IPS DF 4.7 (cell line): ENCODE measurements at regions not wholly inside any gene's neighbourhood (a gene's known extent, or its start where the extent isn't known, plus 50 kb on each side); places are given as distances from the start of the nearest gene placed in this dataset.
"Not testable (repeated sequence)": the region's sequence is repeated elsewhere in the genome, so short reads cannot be mapped to it uniquely, and the experiment has no call there.

Experiments used
- DNase-seq: peaks from one replicate; pipeline ENCODE4 v3.0.0-alpha.2; 2013; ENCODE audit warnings: low spot score; ENCODE audit errors: extremely low read depth

DNA sequence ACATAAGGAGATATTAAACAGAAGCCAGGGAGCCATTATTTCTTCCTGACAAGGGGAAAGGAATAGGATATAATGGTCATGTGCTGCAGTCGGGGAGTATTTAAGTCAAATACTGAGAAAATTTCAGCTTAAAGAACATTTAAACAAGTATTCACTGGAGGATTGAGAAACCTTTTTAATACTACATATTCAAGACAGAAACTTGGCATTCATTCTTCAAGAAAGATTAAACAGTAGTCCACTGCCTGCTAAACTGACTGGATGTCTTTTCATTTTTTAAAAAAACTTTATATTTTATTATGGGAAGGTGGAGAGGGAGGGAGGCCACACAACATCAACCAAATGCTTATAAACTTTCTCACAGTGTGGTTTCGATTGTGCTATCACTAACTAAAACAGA, 107.4 kb upstream of the CBLB start:
- no peak for DNase-seq

GRCh38 chr3:105979961-105980360, 111.1 kb upstream of the CBLB start:
- DNase-seq: no peak

DNA sequence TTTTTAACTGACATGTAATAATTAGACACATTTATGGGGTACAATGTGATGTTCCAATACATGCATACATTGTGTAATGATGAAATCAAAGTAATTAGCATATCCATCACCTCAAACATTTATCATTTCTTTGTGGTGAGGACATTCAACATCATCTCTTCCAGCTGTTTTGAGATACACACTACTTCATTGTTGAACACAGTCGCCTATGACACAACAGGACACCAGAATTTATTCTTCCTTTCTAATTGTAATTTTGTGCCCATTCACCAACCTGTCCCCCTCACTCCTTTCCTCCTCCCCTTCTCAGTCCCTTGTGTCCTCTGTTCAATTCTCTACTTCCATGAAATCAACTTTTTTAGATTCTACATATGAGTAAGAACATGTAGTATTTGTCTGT, 113.4 kb upstream of the CBLB start:
- no peak for DNase-seq

GRCh38 chr3:105984837-105985236, 116.0 kb upstream of the CBLB start:
- DNase-seq: no peak

DNA sequence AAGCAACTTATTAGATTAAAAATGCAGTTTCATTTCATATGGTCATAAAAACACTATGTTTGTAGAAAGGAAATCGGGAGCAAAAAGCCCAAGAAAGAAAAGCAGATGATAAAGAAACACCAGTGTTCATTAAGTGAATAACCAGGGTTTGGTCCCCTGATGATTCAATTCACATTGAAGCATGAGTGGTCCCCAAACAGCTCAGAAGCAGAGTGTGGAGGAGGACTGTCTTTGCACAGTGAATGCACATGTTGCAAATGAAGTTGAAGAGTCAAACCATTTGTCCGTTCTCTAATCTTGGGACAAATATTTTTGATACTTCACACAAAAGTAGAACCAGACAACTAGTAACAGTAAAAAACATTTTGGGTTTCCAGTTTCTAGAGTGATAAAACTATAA, 117.5 kb upstream of the CBLB start:
- not testable (repeated sequence) for DNase-seq

DNA sequence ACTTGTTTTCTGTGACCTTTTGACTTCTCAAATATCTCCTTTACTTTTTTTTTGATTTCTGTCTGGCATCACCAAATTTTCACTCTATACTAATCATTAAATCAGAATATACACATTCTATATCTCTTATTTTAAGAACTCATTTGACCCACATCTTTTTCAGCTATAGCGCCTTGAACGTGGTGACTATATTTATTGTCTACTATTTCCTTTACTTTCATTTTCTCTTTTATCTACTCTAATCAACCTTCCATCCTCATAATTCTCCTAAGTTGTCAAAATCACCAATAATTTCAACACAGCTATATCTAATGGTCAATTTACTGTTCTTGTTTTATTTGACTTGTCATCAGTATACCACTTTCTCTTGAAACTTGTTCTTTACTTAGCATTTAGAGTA, 119.0 kb upstream of the CBLB start:
- DNase-seq: no peak

- no peak for DNase-seq
Measured at GRCh38 chr3:105988540-105989212, 119.9 kb upstream of the CBLB start.

GRCh38 chr3:105996781-105997180, 128.0 kb upstream of the CBLB start:
- DNase-seq: no peak

GRCh38 chr3:105997466-105997799, 128.6 kb upstream of the CBLB start:
- no peak for DNase-seq

GRCh38 chr3:105997800-105998526, 129.2 kb upstream of the CBLB start:
- no peak for DNase-seq

DNA sequence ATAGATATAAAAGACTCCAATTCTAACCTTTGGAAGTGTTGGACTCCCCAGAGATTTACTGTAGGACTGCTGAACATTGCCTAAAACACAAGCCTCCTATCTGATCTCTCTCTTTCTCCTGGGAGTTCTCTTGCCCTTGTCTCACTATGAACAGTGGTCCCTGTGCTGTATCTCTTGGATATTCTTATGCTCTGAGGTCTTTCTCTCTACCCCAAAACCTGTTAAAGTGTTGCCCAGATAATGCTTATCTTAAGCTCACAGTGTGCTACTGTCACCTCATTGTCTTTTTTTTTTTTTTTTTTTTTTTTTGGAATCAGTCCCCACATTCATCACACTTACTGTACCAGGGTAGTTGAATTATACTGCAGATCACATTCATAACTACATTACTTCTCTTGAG, 131.0 kb upstream of the CBLB start:
- DNase-seq: no peak

DNA sequence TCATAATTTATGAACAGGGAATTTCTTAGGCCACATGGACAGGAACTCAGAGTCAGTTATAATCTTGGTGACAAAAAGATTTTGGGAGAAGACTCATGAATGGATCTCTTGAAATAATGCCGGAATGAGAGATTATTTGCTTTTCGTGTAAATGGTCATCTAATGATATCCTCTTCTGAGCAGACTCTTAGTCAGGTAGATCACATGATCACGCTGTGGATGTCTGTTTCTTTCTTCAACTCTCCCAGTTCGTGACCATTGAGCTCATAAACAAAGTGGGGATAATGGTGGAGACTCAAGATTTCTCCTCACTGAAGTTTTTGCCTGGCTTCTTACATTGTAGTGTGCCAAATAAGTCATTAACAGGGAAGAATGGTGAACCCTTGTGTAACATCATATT, 133.1 kb upstream of the CBLB start:
- no peak for DNase-seq

DNA sequence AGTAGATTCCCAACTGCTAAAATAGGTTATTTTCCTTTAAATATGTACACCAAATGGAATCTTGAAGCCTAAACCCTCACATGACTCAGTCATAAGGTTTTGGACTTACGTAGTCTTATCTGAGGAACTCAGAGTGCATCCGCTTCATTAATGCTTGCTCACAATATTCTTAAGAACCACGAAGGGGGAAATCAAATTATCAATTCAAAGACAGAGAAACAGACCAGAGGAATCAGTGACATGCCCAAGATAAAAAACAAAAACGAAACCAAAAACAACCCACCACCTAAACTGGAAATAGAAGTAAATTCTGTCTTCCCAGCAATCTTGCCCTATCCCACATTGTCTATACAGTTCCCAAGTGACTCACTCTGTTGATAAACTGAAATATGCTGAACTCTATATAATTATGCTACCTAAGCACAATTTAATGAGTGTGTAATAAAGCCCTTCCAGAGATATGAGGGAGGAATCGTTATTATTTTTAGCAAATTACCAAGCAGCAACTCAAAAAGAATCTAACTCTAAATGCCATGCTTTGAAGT, 135.4 kb upstream of the CBLB start:
- DNase-seq: no peak

- DNase-seq: no peak
Measured at GRCh38 chr3:106004826-106005225, 136.0 kb upstream of the CBLB start.

- no peak for DNase-seq
Measured at GRCh38 chr3:106006001-106006400, 137.2 kb upstream of the CBLB start.

DNA sequence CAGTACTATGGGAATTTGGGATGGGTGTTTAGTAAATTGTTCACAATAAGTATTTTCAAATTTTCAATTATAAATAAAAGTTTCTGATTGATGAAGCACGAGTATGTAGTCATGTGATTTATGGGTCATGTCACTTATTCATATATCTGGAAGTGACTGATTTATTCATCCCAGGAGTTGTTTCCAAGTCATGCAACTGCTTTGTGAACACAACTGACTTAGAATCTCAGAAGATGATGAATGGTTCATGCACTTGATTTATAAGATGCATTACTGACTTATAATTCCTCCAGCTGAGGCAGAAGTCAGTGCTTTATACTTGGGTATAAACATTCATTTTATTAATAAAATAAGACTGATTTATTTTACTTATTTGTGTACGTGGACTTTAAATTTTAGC, 137.8 kb upstream of the CBLB start:
- no peak for DNase-seq

- DNase-seq: no peak
Measured at GRCh38 chr3:106007512-106007911, 138.7 kb upstream of the CBLB start.

DNA sequence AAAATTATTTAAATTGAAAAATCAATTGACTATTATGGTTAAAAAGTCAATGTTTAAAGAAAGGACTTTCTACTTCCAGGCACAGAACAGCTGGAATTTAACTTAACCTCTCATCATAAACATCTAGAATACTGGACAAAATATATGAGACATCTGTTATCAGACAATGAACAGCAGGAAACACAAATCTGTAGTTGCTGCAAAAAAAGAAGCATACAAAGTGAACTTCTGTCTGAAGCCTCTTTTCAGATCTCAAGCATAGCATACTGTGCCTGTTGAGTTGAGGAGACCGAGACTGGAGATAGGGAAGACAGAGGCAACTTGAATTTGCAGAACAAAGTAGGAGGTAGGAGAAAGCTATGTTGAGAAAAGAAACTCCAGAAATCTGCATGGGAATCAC, 140.0 kb upstream of the CBLB start:
- DNase-seq: no peak

DNA sequence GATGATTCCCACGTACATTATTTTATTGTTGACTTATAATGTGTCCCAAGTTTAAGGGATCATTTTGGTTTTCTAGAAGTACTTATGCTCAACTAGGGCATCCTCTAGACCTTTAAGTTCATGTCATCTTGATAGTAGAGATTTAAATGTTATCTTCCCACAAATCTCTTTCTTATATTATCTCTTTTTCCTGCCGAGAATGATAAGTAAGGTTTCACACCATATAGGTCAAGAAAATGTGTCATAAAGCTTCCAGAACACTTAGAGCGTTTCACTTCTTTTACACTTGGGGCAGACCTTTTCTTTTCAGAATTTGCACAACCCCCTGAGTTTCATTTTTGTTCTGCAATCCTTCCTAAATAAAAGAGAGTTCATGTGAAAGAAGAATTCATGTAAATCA, 142.0 kb upstream of the CBLB start:
- DNase-seq: no peak

GRCh38 chr3:106013971-106014370, 145.2 kb upstream of the CBLB start:
- DNase-seq: no peak

DNA sequence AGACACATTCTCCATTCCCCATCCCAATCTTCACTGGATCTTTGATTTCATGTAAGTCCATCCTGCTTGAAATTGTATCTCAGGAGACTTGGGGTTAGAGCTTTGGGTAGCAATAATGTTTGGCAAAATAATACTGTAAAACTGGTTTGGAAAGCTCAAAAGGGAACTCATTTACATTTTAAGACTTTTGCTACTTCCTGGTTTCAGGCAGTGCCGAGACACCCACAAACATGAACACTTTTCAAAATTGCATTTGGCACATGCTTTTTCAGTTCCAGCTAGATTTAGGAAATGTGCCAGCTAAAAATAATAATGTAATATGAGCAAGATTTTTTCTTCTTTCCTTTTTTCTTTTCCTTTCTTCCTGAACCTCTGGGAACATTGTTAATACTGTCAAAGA, 145.7 kb upstream of the CBLB start:
- DNase-seq: no peak

- DNase-seq: no peak
Measured at GRCh38 chr3:106014971-106015370, 146.2 kb upstream of the CBLB start.

DNA sequence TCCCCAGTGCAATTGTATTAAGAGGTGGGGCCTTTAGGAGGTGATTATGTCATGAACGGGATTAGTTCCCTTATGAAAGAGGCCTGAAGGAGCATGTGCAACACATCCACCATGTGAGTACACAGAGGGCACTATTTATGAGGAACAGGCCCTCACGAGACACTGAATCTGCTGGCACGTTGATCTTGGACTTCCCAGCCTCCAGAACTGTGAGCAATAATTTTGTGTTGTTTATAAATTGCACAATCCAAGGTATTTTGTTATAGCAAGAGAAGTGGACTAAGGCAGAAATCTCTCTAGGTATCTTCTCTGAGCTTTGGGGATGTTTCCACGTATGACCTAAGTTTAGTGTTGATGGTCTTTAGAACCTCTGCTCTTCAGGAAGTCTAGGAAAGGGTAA, 149.3 kb upstream of the CBLB start:
- DNase-seq: no peak
